ENCODE measurements at regions not wholly inside any gene's neighbourhood (a gene's known extent, or its start where the extent isn't known, plus 50 kb on each side); places are given as distances from the start of the nearest gene placed in this dataset.
"Not testable (repeated sequence)": the region's sequence is repeated elsewhere in the genome, so short reads cannot be mapped to it uniquely, and the experiment has no call there.

GRCh38 chr7:131940621-131941165, 384.3 kb upstream of the PODXL start:
- Mint-ChIP-seq H3K4me1 (ENCODE audit: low read depth) (no peaks in the 10 kb centered on the region), H3K9me3 (peaks cover 2% of the 10 kb centered on the region), H3K27me3 (ENCODE audit: low read depth) (peaks cover 20% of the 10 kb centered on the region), H3K27ac (no peak overlapping the region), H3K4me3 (no peak overlapping the region), H3K36me3 (ENCODE audit: low read depth) (no peaks in the 10 kb centered on the region)
- intact Hi-C loops (cut with micrococcal nuclease), result loop anchor here (10.0 kb wide), 1 partner anchor 246 kb away; no protein-coding TSS in a partner anchor
- CTCF ChIA-PET, result interaction anchor here (0.6 kb wide), 1 partner anchor 126 kb away, joined by 3 read pairs; no protein-coding TSS in a partner anchor
- DNase-seq, result no peak

- intact Hi-C loops (cut with micrococcal nuclease); CTCF ChIA-PET; DNase-seq; H3K27ac Mint-ChIP-seq; H3K4me1 Mint-ChIP-seq (ENCODE audit: low read depth); H3K9me3 Mint-ChIP-seq; H3K4me3 Mint-ChIP-seq; H3K36me3 Mint-ChIP-seq (ENCODE audit: low read depth): not testable (repeated sequence)
- H3K27me3 Mint-ChIP-seq (ENCODE audit: low read depth), result peaks cover 11% of the 10 kb centered on the region
Observed at GRCh38 chr7:131938788-131939187, 382.4 kb upstream of the PODXL start.

- Mint-ChIP-seq H3K27ac (no peak overlapping the region), H3K4me3 (no peak overlapping the region), H3K4me1 (ENCODE audit: low read depth) (no peaks in the 10 kb centered on the region), H3K27me3 (ENCODE audit: low read depth) (peaks cover 13% of the 10 kb centered on the region), H3K36me3 (ENCODE audit: low read depth) (no peaks in the 10 kb centered on the region), H3K9me3 (peaks cover 2% of the 10 kb centered on the region)
- DNase-seq, result no peak
- CTCF ChIA-PET, result no interaction called here
- intact Hi-C loops (cut with micrococcal nuclease), result no loop called here
Observed at GRCh38 chr7:131937868-131938267, 381.4 kb upstream of the PODXL start.

GRCh38 chr7:131935180-131935579, 378.8 kb upstream of the PODXL start:
- CTCF ChIA-PET, result no interaction called here
- Mint-ChIP-seq H3K4me1 (ENCODE audit: low read depth) (no peaks in the 10 kb centered on the region), H3K9me3 (peaks cover 2% of the 10 kb centered on the region), H3K27me3 (ENCODE audit: low read depth) (peaks cover 12% of the 10 kb centered on the region), H3K36me3 (ENCODE audit: low read depth) (no peaks in the 10 kb centered on the region), H3K27ac (no peak overlapping the region), H3K4me3 (no peak overlapping the region)
- DNase-seq, result no peak
- intact Hi-C loops (cut with micrococcal nuclease), result no loop called here

- Mint-ChIP-seq H3K27ac (no peak overlapping the region), H3K36me3 (ENCODE audit: low read depth) (no peaks in the 10 kb centered on the region), H3K9me3 (peaks cover 2% of the 10 kb centered on the region), H3K4me3 (no peak overlapping the region), H3K4me1 (ENCODE audit: low read depth) (no peaks in the 10 kb centered on the region), H3K27me3 (ENCODE audit: low read depth) (peaks cover 12% of the 10 kb centered on the region)
- intact Hi-C loops (cut with micrococcal nuclease), result no loop called here
- no peak for DNase-seq
- CTCF ChIA-PET, result no interaction called here
Observed at GRCh38 chr7:131934452-131934851, 378.0 kb upstream of the PODXL start.

GRCh38 chr7:131933751-131934289, 377.4 kb upstream of the PODXL start:
- Mint-ChIP-seq H3K27me3 (ENCODE audit: low read depth) (peaks cover 10% of the 10 kb centered on the region), H3K27ac (no peak overlapping the region), H3K4me3 (no peak overlapping the region), H3K4me1 (ENCODE audit: low read depth) (no peaks in the 10 kb centered on the region), H3K36me3 (ENCODE audit: low read depth) (no peaks in the 10 kb centered on the region), H3K9me3 (peaks cover under 1% of the 10 kb centered on the region)
- CTCF ChIA-PET, result no interaction called here
- intact Hi-C loops (cut with micrococcal nuclease), result no loop called here
- DNase-seq, result no peak

GRCh38 chr7:131933219-131933618, 376.8 kb upstream of the PODXL start:
- intact Hi-C loops (cut with micrococcal nuclease); DNase-seq; H3K27me3 Mint-ChIP-seq (ENCODE audit: low read depth); H3K36me3 Mint-ChIP-seq (ENCODE audit: low read depth); H3K4me3 Mint-ChIP-seq; H3K4me1 Mint-ChIP-seq (ENCODE audit: low read depth); H3K9me3 Mint-ChIP-seq; CTCF ChIA-PET; H3K27ac Mint-ChIP-seq: not testable (repeated sequence)

GRCh38 chr7:131932271-131932670, 375.8 kb upstream of the PODXL start:
- no peak for DNase-seq
- CTCF ChIA-PET, result no interaction called here
- H3K36me3 Mint-ChIP-seq (ENCODE audit: low read depth), result no peaks in the 10 kb centered on the region

GRCh38 chr7:131931370-131931769, 374.9 kb upstream of the PODXL start:
- H3K27me3 Mint-ChIP-seq (ENCODE audit: low read depth), result peaks cover 12% of the 10 kb centered on the region
- intact Hi-C loops (cut with micrococcal nuclease), result no loop called here
- no peaks in the 10 kb centered on the region for H3K9me3 Mint-ChIP-seq
- no peak overlapping the region for H3K27ac Mint-ChIP-seq
- CTCF ChIA-PET, result no interaction called here
- H3K4me1 Mint-ChIP-seq (ENCODE audit: low read depth), result no peaks in the 10 kb centered on the region
- H3K4me3 Mint-ChIP-seq, result no peak overlapping the region
- no peak for DNase-seq
- H3K36me3 Mint-ChIP-seq (ENCODE audit: low read depth), result no peaks in the 10 kb centered on the region

More at GRCh38 chr7:131932271-131932670, 375.8 kb upstream of the PODXL start:
- Mint-ChIP-seq H3K27me3 (ENCODE audit: low read depth) (peaks cover 13% of the 10 kb centered on the region), H3K9me3 (no peaks in the 10 kb centered on the region), H3K27ac (no peak overlapping the region), H3K4me1 (ENCODE audit: low read depth) (no peaks in the 10 kb centered on the region), H3K4me3 (no peak overlapping the region)
- intact Hi-C loops (cut with micrococcal nuclease), result no loop called here

- Mint-ChIP-seq H3K36me3 (ENCODE audit: low read depth) (no peaks in the 10 kb centered on the region), H3K27me3 (ENCODE audit: low read depth) (peaks cover 11% of the 10 kb centered on the region), H3K4me3 (no peak overlapping the region), H3K9me3 (no peaks in the 10 kb centered on the region), H3K4me1 (ENCODE audit: low read depth) (no peaks in the 10 kb centered on the region), H3K27ac (no peak overlapping the region)
- no peak for DNase-seq
- intact Hi-C loops (cut with micrococcal nuclease), result no loop called here
- CTCF ChIA-PET, result no interaction called here
Observed at GRCh38 chr7:131929632-131930031, 373.2 kb upstream of the PODXL start.

- Mint-ChIP-seq H3K4me3 (no peak overlapping the region), H3K9me3 (no peaks in the 10 kb centered on the region), H3K4me1 (ENCODE audit: low read depth) (no peaks in the 10 kb centered on the region), H3K27me3 (ENCODE audit: low read depth) (peaks cover 11% of the 10 kb centered on the region), H3K36me3 (ENCODE audit: low read depth) (no peaks in the 10 kb centered on the region), H3K27ac (no peak overlapping the region)
- intact Hi-C loops (cut with micrococcal nuclease), result no loop called here
- CTCF ChIA-PET, result no interaction called here
- DNase-seq, result no peak
Observed at GRCh38 chr7:131927770-131928423, 371.5 kb upstream of the PODXL start.

GRCh38 chr7:131925636-131926035, 369.2 kb upstream of the PODXL start:
- no peak for DNase-seq
- intact Hi-C loops (cut with micrococcal nuclease), result no loop called here
- Mint-ChIP-seq H3K36me3 (ENCODE audit: low read depth) (no peaks in the 10 kb centered on the region), H3K27me3 (ENCODE audit: low read depth) (peaks cover 10% of the 10 kb centered on the region), H3K4me1 (ENCODE audit: low read depth) (no peaks in the 10 kb centered on the region), H3K9me3 (no peaks in the 10 kb centered on the region), H3K4me3 (no peak overlapping the region), H3K27ac (no peak overlapping the region)
- CTCF ChIA-PET, result no interaction called here

- CTCF ChIA-PET, result interaction anchor here (1.1 kb wide), 1 partner anchor 20 kb away, joined by 4 read pairs; no protein-coding TSS in a partner anchor
- no peaks in the 10 kb centered on the region for H3K9me3 Mint-ChIP-seq
- no peak overlapping the region for H3K4me3 Mint-ChIP-seq
- no peaks in the 10 kb centered on the region for H3K4me1 Mint-ChIP-seq (ENCODE audit: low read depth)
- no peaks in the 10 kb centered on the region for H3K36me3 Mint-ChIP-seq (ENCODE audit: low read depth)
- intact Hi-C loops (cut with micrococcal nuclease), result no loop called here
- no peak for DNase-seq
- H3K27ac Mint-ChIP-seq, result no peak overlapping the region
- peaks cover 10% of the 10 kb centered on the region for H3K27me3 Mint-ChIP-seq (ENCODE audit: low read depth)
Observed at GRCh38 chr7:131924857-131925256, 368.4 kb upstream of the PODXL start.

Data from activated naive CD4-positive, alpha-beta T cell treated with anti-CD3 and anti-CD28 coated beads for 36 hours (primary cell).